Natural killer cell (primary cell): ENCODE measurements at regions not wholly inside any gene's neighbourhood (a gene's known extent, or its start where the extent isn't known, plus 50 kb on each side); places are given as distances from the start of the nearest gene placed in this dataset.

Experiments used
- ATAC-seq, 3 donors: fragments of 150-1000 bp in 2 of 3; fragments of 200-7000 bp in 1 of 3; cut with Tn5 transposase; 1 replicate in 1 of 3; 2 replicates in 2 of 3; pipeline ENCODE4 v1.10.0; 2021; ENCODE audit warnings: mild to moderate bottlenecking in 2 of 3, moderate library complexity in 2 of 3
- DNase-seq, 2 donors: peaks; one replicate each; pipeline versions ENCODE4 v3.0.0 to v3.0.0-alpha.2; 2013 to 2021; ENCODE audit warnings: mixed read lengths in 1 of 2
- H3K27ac ChIP-seq: one replicate; pipeline ENCODE4 v1.5.1; 2013; ENCODE audit warnings: mild to moderate bottlenecking, low read length
- H3K27me3 ChIP-seq: one replicate; pipeline ENCODE4 v1.6.1; 2013; ENCODE audit warnings: low read length; ENCODE audit not compliant: control insufficient read depth, insufficient read depth
- H3K36me3 ChIP-seq: one replicate; pipeline ENCODE4 v1.6.1; 2013; ENCODE audit warnings: low read length; ENCODE audit not compliant: control insufficient read depth, insufficient read depth
- H3K4me1 ChIP-seq: one replicate; pipeline ENCODE4 v1.6.1; 2013; ENCODE audit warnings: low read length; ENCODE audit not compliant: control insufficient read depth, insufficient read depth
- H3K4me3 ChIP-seq: one replicate; pipeline ENCODE4 v1.5.1; 2013; ENCODE audit warnings: low read length
- H3K9me3 ChIP-seq: one replicate; pipeline ENCODE4 v1.6.1; 2013; ENCODE audit warnings: low read length; ENCODE audit not compliant: control insufficient read depth, insufficient read depth
- H3K27ac Mint-ChIP-seq, 2 donors: one replicate each; pipeline ENCODE4 v1.8.0; 2022; ENCODE audit warnings: mild to moderate bottlenecking in 2 of 2, mixed read lengths in 2 of 2, moderate library complexity in 1 of 2
- H3K27me3 Mint-ChIP-seq, 2 donors: one replicate each; pipeline ENCODE4 v1.8.0; 2022; ENCODE audit warnings: low read depth in 2 of 2, mixed read lengths in 2 of 2
- H3K36me3 Mint-ChIP-seq: one replicate; pipeline ENCODE4 v1.8.0; 2022; ENCODE audit warnings: mixed read lengths
- H3K4me1 Mint-ChIP-seq, 2 donors: one replicate each; pipeline ENCODE4 v1.8.0; 2022; ENCODE audit warnings: mixed read lengths in 2 of 2
- H3K4me3 Mint-ChIP-seq: one replicate; pipeline ENCODE4 v1.8.0; 2022; ENCODE audit warnings: mild to moderate bottlenecking, moderate library complexity, mixed read lengths
- H3K9me3 Mint-ChIP-seq, 2 donors: one replicate each; pipeline ENCODE4 v1.8.0; 2022; ENCODE audit warnings: mixed read lengths in 2 of 2
- CTCF ChIP-seq: fragments of 200-600 bp; IDR thresholded peaks from one replicate; pipeline ENCODE4 v1.8.0; 2022; ENCODE audit warnings: antibody characterized with exemption
- WGBS: methylation state at CpG from one replicate; pipeline ENCODE4 v1.1.7; 2013; ENCODE audit warnings: missing lambda C conversion rate; ENCODE audit not compliant: insufficient coverage; 5-methylcytosine and 5-hydroxymethylcytosine counted together
- intact Hi-C: fragments of 100-400 bp; cut with micrococcal nuclease; formaldehyde crosslinking; loops from one replicate; pipeline ENCODE4 v1.14.2; 2022

GRCh38 chr3:163655021-163655420 lies 1423.3 kb downstream of the SI start:
- DNase-seq (no peak), ATAC-seq (no peak)
- peaks cover 11 to 24% of the 10 kb centered on the region in 2 donors for H3K9me3 Mint-ChIP-seq
- WGBS, result 90% methylated on average over 11 of the region's 11 CpGs
- H3K4me1 ChIP-seq, result no peaks in the 10 kb centered on the region
- peaks cover 9% of the 10 kb centered on the region for H3K9me3 ChIP-seq
- no peaks in the 10 kb centered on the region for H3K4me1 Mint-ChIP-seq
- no peak overlapping the region for H3K4me3 ChIP-seq
- H3K27me3 Mint-ChIP-seq, result no peaks in the 10 kb centered on the region
- intact Hi-C loops, result no loop called here
- no peaks in the 10 kb centered on the region for H3K36me3 ChIP-seq
- no peak overlapping the region for H3K4me3 Mint-ChIP-seq
- no peaks in the 10 kb centered on the region for H3K27me3 ChIP-seq
- H3K27ac ChIP-seq, result no peak overlapping the region
- TF ChIP-seq CTCF, result no peak
- no peak overlapping the region for H3K27ac Mint-ChIP-seq
- H3K36me3 Mint-ChIP-seq, result no peaks in the 10 kb centered on the region

GRCh38 chr3:163644172-163644571 lies 1434.1 kb downstream of the SI start:
- ATAC-seq (no peak), DNase-seq (no peak)
- no peak for TF ChIP-seq CTCF
- intact Hi-C loops, result no loop called here
- Histone ChIP-seq H3K4me1 (no peaks in the 10 kb centered on the region), H3K9me3 (peaks cover 2% of the 10 kb centered on the region), H3K36me3 (no peaks in the 10 kb centered on the region), H3K27ac (no peak overlapping the region), H3K4me3 (no peak overlapping the region), H3K27me3 (no peaks in the 10 kb centered on the region)
- no peaks in the 10 kb centered on the region for H3K36me3 Mint-ChIP-seq
- no peak overlapping the region for H3K4me3 Mint-ChIP-seq
- H3K27me3 Mint-ChIP-seq, result no peaks in the 10 kb centered on the region
- H3K9me3 Mint-ChIP-seq, result peaks cover 7 to 15% of the 10 kb centered on the region in 2 donors
- no peak overlapping the region for H3K27ac Mint-ChIP-seq
- WGBS, result no CpG with 5 or more reads among the region's 3 CpGs
- no peaks in the 10 kb centered on the region for H3K4me1 Mint-ChIP-seq

GRCh38 chr3:163632722-163633121 lies 1445.6 kb downstream of the SI start:
- intact Hi-C loops, result no loop called here
- Mint-ChIP-seq H3K27me3 (no peaks in the 10 kb centered on the region), H3K27ac (no peak overlapping the region), H3K4me3 (no peak overlapping the region), H3K36me3 (peaks cover 6% of the 10 kb centered on the region), H3K4me1 (no peaks in the 10 kb centered on the region), H3K9me3 (peaks cover 2 to 9% of the 10 kb centered on the region in 2 donors)
- Histone ChIP-seq H3K27ac (no peak overlapping the region), H3K9me3 (no peaks in the 10 kb centered on the region), H3K36me3 (no peaks in the 10 kb centered on the region), H3K27me3 (no peaks in the 10 kb centered on the region), H3K4me1 (no peaks in the 10 kb centered on the region), H3K4me3 (no peak overlapping the region)
- DNase-seq, result no peak
- WGBS, result 56% methylated on average over 3 of the region's 5 CpGs
- ATAC-seq, result no peak
- TF ChIP-seq CTCF, result no peak

- H3K27me3 ChIP-seq, result no peaks in the 10 kb centered on the region
- Mint-ChIP-seq H3K27ac (no peak overlapping the region), H3K9me3 (peaks cover 4 to 12% of the 10 kb centered on the region in 2 donors), H3K4me3 (no peak overlapping the region), H3K27me3 (no peaks in the 10 kb centered on the region), H3K4me1 (no peaks in the 10 kb centered on the region), H3K36me3 (peaks cover 7% of the 10 kb centered on the region)
- H3K4me3 ChIP-seq, result no peak overlapping the region
- intact Hi-C loops, result no loop called here
- WGBS, result 89% methylated on average over 3 of the region's 3 CpGs
- DNase-seq, result no peak
- no peak overlapping the region for H3K27ac ChIP-seq
- ATAC-seq, result no peak
- no peaks in the 10 kb centered on the region for H3K36me3 ChIP-seq
- no peaks in the 10 kb centered on the region for H3K4me1 ChIP-seq
- TF ChIP-seq CTCF, result no peak
- peaks cover 2% of the 10 kb centered on the region for H3K9me3 ChIP-seq
These were observed 1451.5 kb downstream of the SI start for GRCh38 chr3:163626753-163627152.
